RWPE1 (cell line): ENCODE measurements at regions not wholly inside any gene's neighbourhood (a gene's known extent, or its start where the extent isn't known, plus 50 kb on each side); places are given as distances from the start of the nearest gene placed in this dataset.

Experiments
- CTCF ChIA-PET: fragments of 350-600 bp; sonication (Branson Sonifier 250); formaldehyde crosslinking; extraction: SDS; loops from one replicate; lab custom pipeline; 2021; lab: Yijun Ruan, JAX
- POLR2A ChIA-PET: fragments of 400-600 bp; formaldehyde crosslinking; extraction: SDS; loops from one replicate; lab custom pipeline; 2020; ENCODE audit warnings: antibody characterized with exemption; ENCODE audit not compliant: low non-redundant PET; lab: Yijun Ruan, JAX
- DNase-seq: peaks from one replicate; pipeline ENCODE4 v3.0.0; 2012; ENCODE audit warnings: low spot score
- H3K27ac ChIP-seq: fragments of 450-650 bp; 2 replicates; pipeline ENCODE4 v1.5.1; 2017
- TF ChIP-seq, protein P1 (sequence below): fragments of 450-650 bp; conservative IDR thresholded peaks from 2 replicates; pipeline ENCODE4 v1.5.1; 2017; ENCODE audit warnings: low read depth, mild to moderate bottlenecking

DNA sequence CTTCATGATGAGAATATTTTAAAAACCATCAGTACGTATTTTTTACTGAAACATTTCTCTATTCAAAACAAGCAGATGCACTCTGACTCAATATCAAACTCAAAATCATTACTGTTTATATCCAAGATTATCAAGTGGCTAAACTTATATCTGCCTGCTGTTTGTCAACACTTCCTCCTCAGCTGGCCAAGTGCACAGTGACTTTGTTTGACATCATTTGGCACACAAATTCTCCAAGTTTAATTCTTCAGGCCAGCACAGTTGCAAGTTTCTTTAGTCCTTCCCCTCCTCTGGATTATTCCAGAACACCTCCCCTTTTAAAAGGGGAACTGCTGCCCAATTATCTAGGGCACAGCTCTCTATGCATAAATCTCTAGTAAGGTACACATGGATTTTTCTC lies 346.6 kb downstream of the FSIP2 start:
- no peak for DNase-seq
- CTCF ChIA-PET, result no interaction called here
- no peak overlapping the region for H3K27ac ChIP-seq
- TF ChIP-seq, protein P1, sequence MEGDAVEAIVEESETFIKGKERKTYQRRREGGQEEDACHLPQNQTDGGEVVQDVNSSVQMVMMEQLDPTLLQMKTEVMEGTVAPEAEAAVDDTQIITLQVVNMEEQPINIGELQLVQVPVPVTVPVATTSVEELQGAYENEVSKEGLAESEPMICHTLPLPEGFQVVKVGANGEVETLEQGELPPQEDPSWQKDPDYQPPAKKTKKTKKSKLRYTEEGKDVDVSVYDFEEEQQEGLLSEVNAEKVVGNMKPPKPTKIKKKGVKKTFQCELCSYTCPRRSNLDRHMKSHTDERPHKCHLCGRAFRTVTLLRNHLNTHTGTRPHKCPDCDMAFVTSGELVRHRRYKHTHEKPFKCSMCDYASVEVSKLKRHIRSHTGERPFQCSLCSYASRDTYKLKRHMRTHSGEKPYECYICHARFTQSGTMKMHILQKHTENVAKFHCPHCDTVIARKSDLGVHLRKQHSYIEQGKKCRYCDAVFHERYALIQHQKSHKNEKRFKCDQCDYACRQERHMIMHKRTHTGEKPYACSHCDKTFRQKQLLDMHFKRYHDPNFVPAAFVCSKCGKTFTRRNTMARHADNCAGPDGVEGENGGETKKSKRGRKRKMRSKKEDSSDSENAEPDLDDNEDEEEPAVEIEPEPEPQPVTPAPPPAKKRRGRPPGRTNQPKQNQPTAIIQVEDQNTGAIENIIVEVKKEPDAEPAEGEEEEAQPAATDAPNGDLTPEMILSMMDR, result no peak
- POLR2A ChIA-PET, result no interaction called here

DNA sequence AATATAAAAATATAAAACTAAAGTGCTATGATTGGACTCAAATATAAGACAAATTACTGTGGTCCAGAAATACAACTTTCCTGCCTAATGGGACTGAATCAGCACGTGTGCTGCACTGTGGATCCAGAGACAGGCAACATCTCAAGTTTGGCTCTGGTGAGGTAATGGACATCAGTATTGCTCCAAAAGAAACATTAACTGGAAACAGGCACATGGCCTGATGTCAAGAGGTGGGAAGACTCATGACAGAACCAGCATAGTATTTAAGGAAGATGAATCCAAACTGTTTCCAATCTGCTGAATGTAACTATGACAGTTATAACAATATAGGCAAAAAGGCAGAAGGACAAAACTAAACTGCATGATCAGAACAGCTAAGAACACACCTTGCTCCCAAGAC lies 354.6 kb downstream of the FSIP2 start:
- POLR2A ChIA-PET, result no interaction called here
- TF ChIP-seq, protein P1, result no peak
- CTCF ChIA-PET, result no interaction called here
- no peak for DNase-seq
- no peak overlapping the region for H3K27ac ChIP-seq

GRCh38 chr2:186098821-186099220 lies 360.2 kb downstream of the FSIP2 start:
- DNase-seq, result no peak
- no peak overlapping the region for H3K27ac ChIP-seq
- TF ChIP-seq, protein P1, result no peak
- CTCF ChIA-PET, result no interaction called here
- POLR2A ChIA-PET, result no interaction called here

GRCh38 chr2:186099826-186100225 lies 361.2 kb downstream of the FSIP2 start:
- POLR2A ChIA-PET, result no interaction called here
- CTCF ChIA-PET, result no interaction called here
- no peak overlapping the region for H3K27ac ChIP-seq

GRCh38 chr2:186100636-186101035 lies 362.0 kb downstream of the FSIP2 start:
- TF ChIP-seq, protein P1, result no peak
- CTCF ChIA-PET, result interaction anchor here (0.6 kb wide), 1 partner anchor 455 kb away, joined by 6 read pairs; no protein-coding TSS in a partner anchor
- DNase-seq, result no peak

More at GRCh38 chr2:186099826-186100225, 361.2 kb downstream of the FSIP2 start:
- no peak for DNase-seq
- TF ChIP-seq, protein P1, result no peak

DNA sequence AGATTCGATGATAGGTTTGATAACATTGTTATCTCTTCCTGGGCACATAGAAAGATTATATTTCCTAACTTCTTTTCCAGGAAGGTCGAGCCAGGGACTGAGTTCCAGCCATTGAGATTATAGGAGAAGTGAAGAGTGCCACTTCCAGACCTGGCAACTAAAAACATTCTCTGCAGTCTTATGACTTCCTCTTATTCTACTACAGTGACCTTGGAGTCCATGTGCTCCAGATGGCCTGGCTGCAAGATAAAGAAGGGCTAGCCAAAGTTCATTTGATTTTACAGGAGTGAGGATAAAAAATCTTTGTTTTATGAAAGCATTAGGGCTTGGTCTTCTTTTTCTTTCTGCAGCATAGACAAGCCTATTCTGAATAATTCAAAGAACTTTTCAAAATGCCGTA lies 363.0 kb downstream of the FSIP2 start:
- TF ChIP-seq, protein P1, result no peak
- CTCF ChIA-PET, result no interaction called here

More at GRCh38 chr2:186100636-186101035, 362.0 kb downstream of the FSIP2 start:
- POLR2A ChIA-PET, result no interaction called here
- H3K27ac ChIP-seq, result no peak overlapping the region

More for the DNA sequence above, 363.0 kb downstream of the FSIP2 start:
- no peak for DNase-seq
- no peak overlapping the region for H3K27ac ChIP-seq
- POLR2A ChIA-PET, result no interaction called here
